Germinal center (tissue), 1 donor: ENCODE measurements at regions not wholly inside any gene's neighbourhood (a gene's known extent, or its start where the extent isn't known, plus 50 kb on each side); places are given as distances from the start of the nearest gene placed in this dataset.

Experiments used
- DNase-seq: peaks from one replicate; pipeline ENCODE4 v3.0.0; 2012; ENCODE audit warnings: mixed read lengths, low spot score

- DNase-seq, result no peak
These were observed 210.4 kb upstream of the FAR2 start for GRCh38 chr12:28938581-28939235.

- DNase-seq, result no peak
These were observed 209.7 kb upstream of the FAR2 start for GRCh38 chr12:28939427-28939826.

- DNase-seq, result no peak
These were observed 207.8 kb upstream of the FAR2 start for GRCh38 chr12:28941248-28941647.

GRCh38 chr12:28946361-28946760, 202.7 kb upstream of the FAR2 start:
- no peak for DNase-seq

GRCh38 chr12:28948685-28949084, 200.4 kb upstream of the FAR2 start:
- DNase-seq, result no peak

- DNase-seq, result no peak
These were observed 199.9 kb upstream of the FAR2 start for GRCh38 chr12:28949184-28949583.

GRCh38 chr12:28950049-28950448, 199.0 kb upstream of the FAR2 start:
- no peak for DNase-seq

GRCh38 chr12:28951935-28952334, 197.1 kb upstream of the FAR2 start:
- no peak for DNase-seq

GRCh38 chr12:28954333-28954732, 194.7 kb upstream of the FAR2 start:
- DNase-seq, result no peak

- no peak for DNase-seq
These were observed 193.6 kb upstream of the FAR2 start for GRCh38 chr12:28955491-28955890.

GRCh38 chr12:28955931-28956330, 193.1 kb upstream of the FAR2 start:
- no peak for DNase-seq

- DNase-seq, result no peak
These were observed 190.4 kb upstream of the FAR2 start for GRCh38 chr12:28958553-28959195.

- DNase-seq, result no peak
These were observed 187.1 kb upstream of the FAR2 start for GRCh38 chr12:28961948-28962384.

- DNase-seq, result no peak
These were observed 185.5 kb upstream of the FAR2 start for GRCh38 chr12:28963554-28963953.

GRCh38 chr12:28966046-28966780, 182.9 kb upstream of the FAR2 start:
- DNase-seq, result no peak

- no peak for DNase-seq
These were observed 181.7 kb upstream of the FAR2 start for GRCh38 chr12:28967426-28967825.

GRCh38 chr12:28973491-28973890, 175.6 kb upstream of the FAR2 start:
- no peak for DNase-seq

- no peak for DNase-seq
These were observed 174.9 kb upstream of the FAR2 start for GRCh38 chr12:28974166-28974565.

- no peak for DNase-seq
These were observed 174.2 kb upstream of the FAR2 start for GRCh38 chr12:28974883-28975282.

GRCh38 chr12:28975564-28976340, 173.3 kb upstream of the FAR2 start:
- DNase-seq, result no peak

GRCh38 chr12:28980436-28980835, 168.6 kb upstream of the FAR2 start:
- no peak for DNase-seq

GRCh38 chr12:28987538-28988324, 161.3 kb upstream of the FAR2 start:
- DNase-seq, result no peak
